ENCODE measurements at regions not wholly inside any gene's neighbourhood (a gene's known extent, or its start where the extent isn't known, plus 50 kb on each side); places are given as distances from the start of the nearest gene placed in this dataset.

DNA sequence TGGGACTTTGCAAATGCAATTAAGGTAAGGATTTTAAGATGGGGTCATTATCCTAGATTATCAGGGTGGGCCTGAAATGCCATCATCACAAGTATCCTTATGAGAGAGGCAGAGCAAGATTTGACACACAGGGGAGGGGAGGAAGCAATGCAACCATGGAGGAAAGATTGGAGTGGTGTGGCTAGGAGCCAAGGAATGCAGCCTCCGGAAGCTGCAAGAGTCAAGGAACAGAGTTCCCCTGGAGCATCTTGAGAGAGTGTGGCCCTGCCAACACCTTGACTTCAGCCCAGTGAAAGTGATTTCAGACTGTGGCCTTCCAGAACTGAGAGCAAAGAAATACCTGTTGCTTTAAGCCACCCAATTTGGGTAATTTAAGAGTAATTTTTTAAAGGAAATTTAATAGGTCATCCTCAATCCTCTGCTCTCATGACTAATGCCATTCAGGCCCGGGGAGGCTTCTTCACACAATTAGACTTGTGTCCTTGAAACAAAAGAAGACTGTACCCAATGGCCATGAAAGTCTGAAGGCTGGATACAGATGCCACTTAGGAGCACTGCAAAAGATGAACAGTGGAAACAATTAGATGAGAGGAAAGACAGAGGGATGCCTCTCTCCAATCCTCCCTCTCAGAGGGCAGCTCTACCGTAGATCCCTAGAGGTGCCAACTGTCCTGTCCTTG is 250.3 kb upstream of the ID2 start:
- TF ChIP-seq, protein P1, sequence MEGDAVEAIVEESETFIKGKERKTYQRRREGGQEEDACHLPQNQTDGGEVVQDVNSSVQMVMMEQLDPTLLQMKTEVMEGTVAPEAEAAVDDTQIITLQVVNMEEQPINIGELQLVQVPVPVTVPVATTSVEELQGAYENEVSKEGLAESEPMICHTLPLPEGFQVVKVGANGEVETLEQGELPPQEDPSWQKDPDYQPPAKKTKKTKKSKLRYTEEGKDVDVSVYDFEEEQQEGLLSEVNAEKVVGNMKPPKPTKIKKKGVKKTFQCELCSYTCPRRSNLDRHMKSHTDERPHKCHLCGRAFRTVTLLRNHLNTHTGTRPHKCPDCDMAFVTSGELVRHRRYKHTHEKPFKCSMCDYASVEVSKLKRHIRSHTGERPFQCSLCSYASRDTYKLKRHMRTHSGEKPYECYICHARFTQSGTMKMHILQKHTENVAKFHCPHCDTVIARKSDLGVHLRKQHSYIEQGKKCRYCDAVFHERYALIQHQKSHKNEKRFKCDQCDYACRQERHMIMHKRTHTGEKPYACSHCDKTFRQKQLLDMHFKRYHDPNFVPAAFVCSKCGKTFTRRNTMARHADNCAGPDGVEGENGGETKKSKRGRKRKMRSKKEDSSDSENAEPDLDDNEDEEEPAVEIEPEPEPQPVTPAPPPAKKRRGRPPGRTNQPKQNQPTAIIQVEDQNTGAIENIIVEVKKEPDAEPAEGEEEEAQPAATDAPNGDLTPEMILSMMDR (IDR thresholded peaks at IDR 0.05), result no peak
- no peak for DNase-seq
- Histone ChIP-seq H3K9me3 (replicated peaks in 1 of 2; ENCODE audit: control insufficient read depth in 1 of 2, insufficient read depth in 1 of 2, low read length in 2 of 2) (no peaks in the 10 kb centered on the region), H3K4me1 (ENCODE audit: control insufficient read depth in 1 of 2, insufficient read depth in 2 of 2, low read length in 2 of 2) (peaks cover 37 to 47% of the 10 kb centered on the region in 2 donors), H3K9ac (ENCODE audit: insufficient read depth, low read length, poor library complexity, severe bottlenecking) (no peak overlapping the region), H3K4me3 (replicated peaks in 1 of 3; ENCODE audit: low read depth in 2 of 3, low read length in 3 of 3) (no peak overlapping the region), H2AFZ (ENCODE audit: insufficient read depth, low read depth, low read length, poor library complexity, severe bottlenecking) (no peak overlapping the region), H3K27ac (ENCODE audit: low read depth in 1 of 2, low read length in 2 of 2) (no peak overlapping the region), H3K27me3 (ENCODE audit: control insufficient read depth in 2 of 2, insufficient read depth in 2 of 2, low read length in 2 of 2) (no peaks in the 10 kb centered on the region), H4K20me1 (ENCODE audit: insufficient read depth, low read length) (no peaks in the 10 kb centered on the region), H3K36me3 (replicated peaks in 1 of 2; ENCODE audit: control insufficient read depth in 1 of 2, insufficient read depth in 2 of 2, low read length in 2 of 2) (no peaks in the 10 kb centered on the region), H3K79me2 (ENCODE audit: insufficient read depth, low read length) (no peaks in the 10 kb centered on the region), H3K4me2 (replicated peaks; ENCODE audit: extremely low read depth, low read length, poor library complexity, severe bottlenecking) (no peak overlapping the region)
- H3K4me1 Mint-ChIP-seq, result peaks cover 57% of the 10 kb centered on the region
- no peaks in the 10 kb centered on the region for H3K36me3 Mint-ChIP-seq
- H3K4me3 Mint-ChIP-seq, result no peak overlapping the region
- intact Hi-C loops (cut with micrococcal nuclease), result no loop called here
- H3K9me3 Mint-ChIP-seq, result no peaks in the 10 kb centered on the region
- H3K27me3 Mint-ChIP-seq (ENCODE audit: low read depth in 3 of 3), result peaks cover 0 to 4% (median 0%) of the 10 kb centered on the region in 3 donors
- H3K27ac Mint-ChIP-seq, result no peak overlapping the region
- 100% methylated on average over 1 of the region's 3 CpGs for WGBS (ENCODE audit: insufficient coverage)

DNA sequence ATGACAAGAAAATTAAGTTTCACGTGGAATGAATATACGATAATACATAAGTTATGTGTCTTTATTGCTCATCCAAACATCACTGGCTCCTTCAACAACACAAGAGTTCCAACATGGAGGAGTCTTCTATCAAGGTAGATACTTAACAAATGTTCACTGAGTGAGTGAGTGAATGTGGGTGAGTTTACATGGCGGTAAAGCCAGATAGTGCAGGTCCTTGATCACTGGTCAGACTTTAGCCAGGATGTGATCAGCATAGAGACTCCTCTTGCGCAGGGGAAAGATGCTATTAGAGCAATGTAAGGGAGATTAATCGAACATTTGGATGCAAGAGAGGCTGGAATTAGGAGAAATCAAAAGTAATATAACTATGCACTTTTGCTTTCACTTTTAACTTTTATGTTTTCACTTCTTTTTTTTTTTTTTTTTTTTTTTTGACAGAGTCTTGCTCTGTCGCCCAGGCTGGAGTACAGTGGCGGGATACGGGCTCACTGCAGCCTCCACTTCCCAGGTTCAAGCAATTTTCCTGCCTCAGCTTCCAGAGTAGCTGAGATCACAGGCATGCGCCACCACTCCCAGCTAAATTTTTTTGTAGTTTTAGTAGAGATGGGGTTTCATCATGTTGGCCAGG is 249.0 kb upstream of the ID2 start:
- Histone ChIP-seq H3K9me3 (replicated peaks in 1 of 2; ENCODE audit: control insufficient read depth in 1 of 2, insufficient read depth in 1 of 2, low read length in 2 of 2) (no peaks in the 10 kb centered on the region), H2AFZ (ENCODE audit: insufficient read depth, low read depth, low read length, poor library complexity, severe bottlenecking) (peak overlapping the region; percentile 65), H3K27ac (ENCODE audit: low read depth in 1 of 2, low read length in 2 of 2) (peak overlapping the region; percentile 16 to 75), H3K4me3 (replicated peaks in 1 of 3; ENCODE audit: low read depth in 2 of 3, low read length in 3 of 3) (peak overlapping the region in 1 of 3 experiments; percentile 60), H3K27me3 (ENCODE audit: control insufficient read depth in 2 of 2, insufficient read depth in 2 of 2, low read length in 2 of 2) (no peaks in the 10 kb centered on the region), H3K9ac (ENCODE audit: insufficient read depth, low read length, poor library complexity, severe bottlenecking) (no peak overlapping the region), H3K36me3 (replicated peaks in 1 of 2; ENCODE audit: control insufficient read depth in 1 of 2, insufficient read depth in 2 of 2, low read length in 2 of 2) (no peaks in the 10 kb centered on the region), H4K20me1 (ENCODE audit: insufficient read depth, low read length) (no peaks in the 10 kb centered on the region), H3K4me2 (replicated peaks; ENCODE audit: extremely low read depth, low read length, poor library complexity, severe bottlenecking) (peak overlapping the region; percentile 54), H3K79me2 (ENCODE audit: insufficient read depth, low read length) (no peaks in the 10 kb centered on the region), H3K4me1 (ENCODE audit: control insufficient read depth in 1 of 2, insufficient read depth in 2 of 2, low read length in 2 of 2) (peaks cover 38 to 50% of the 10 kb centered on the region in 2 donors)
- intact Hi-C loops (cut with micrococcal nuclease), result no loop called here
- Mint-ChIP-seq H3K9me3 (no peaks in the 10 kb centered on the region), H3K27me3 (ENCODE audit: low read depth in 3 of 3) (peaks cover 0 to 4% (median 3%) of the 10 kb centered on the region in 3 donors), H3K27ac (peak overlapping the region; percentile 76 to 90 (median 86)), H3K4me3 (peak overlapping the region; percentile 45 to 90), H3K4me1 (peaks cover 52% of the 10 kb centered on the region), H3K36me3 (no peaks in the 10 kb centered on the region)
- TF ChIP-seq, protein P1 (IDR thresholded peaks at IDR 0.05), result no peak
- peak in 1 of 3 donors; percentile 24 for DNase-seq
- WGBS (ENCODE audit: insufficient coverage), result 100% methylated on average over 1 of the region's 9 CpGs

Data from CD14-positive monocyte (primary cell).